ENCODE measurements at regions not wholly inside any gene's neighbourhood (a gene's known extent, or its start where the extent isn't known, plus 50 kb on each side); places are given as distances from the start of the nearest gene placed in this dataset.

DNA sequence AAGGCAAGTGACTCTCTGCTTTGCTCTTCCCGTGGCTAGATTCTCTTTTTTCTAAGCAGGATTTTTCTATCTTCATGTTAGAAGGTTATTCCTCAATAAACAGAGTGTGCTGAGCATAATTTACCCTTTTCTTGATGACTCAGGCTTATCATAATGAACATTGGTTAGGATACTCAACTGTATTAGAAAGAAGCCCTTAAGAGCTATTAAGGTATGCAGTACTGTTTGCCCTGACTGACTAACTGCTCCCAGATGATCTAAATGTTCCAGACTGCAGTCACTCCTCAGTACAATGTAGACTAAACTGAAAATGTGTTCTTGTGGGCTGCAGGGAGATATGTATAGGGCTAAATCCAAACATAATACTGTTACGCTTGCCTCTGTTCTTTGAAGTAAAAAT, 687.8 kb downstream of the NUP35 start:
- Histone ChIP-seq H3K9me2 (ENCODE audit: insufficient read depth, low read length) (no peaks in the 10 kb centered on the region), H2AFZ (ENCODE audit: low read depth, low read length) (no peak overlapping the region), H4K20me1 (ENCODE audit: insufficient read depth) (no peaks in the 10 kb centered on the region), H3K9ac (ENCODE audit: low read length) (no peak overlapping the region), H3K79me2 (replicated peaks; ENCODE audit: insufficient read depth, low read length) (no peaks in the 10 kb centered on the region), H3K27me3 (ENCODE audit: insufficient read depth, low read depth, low read length) (no peaks in the 10 kb centered on the region), H3K36me3 (ENCODE audit: insufficient read depth, low read length) (no peaks in the 10 kb centered on the region), H3K9me3 (ENCODE audit: low read length) (no peaks in the 10 kb centered on the region), H3K4me3 (ENCODE audit: low read length) (no peak overlapping the region), H3F3A (ENCODE audit: insufficient read depth, low read length, poor library complexity, severe bottlenecking) (no peaks in the 10 kb centered on the region), H3K27ac (ENCODE audit: low read length) (no peak overlapping the region), H3K4me2 (ENCODE audit: low read length) (no peak overlapping the region)
- TF ChIP-seq, protein P1, sequence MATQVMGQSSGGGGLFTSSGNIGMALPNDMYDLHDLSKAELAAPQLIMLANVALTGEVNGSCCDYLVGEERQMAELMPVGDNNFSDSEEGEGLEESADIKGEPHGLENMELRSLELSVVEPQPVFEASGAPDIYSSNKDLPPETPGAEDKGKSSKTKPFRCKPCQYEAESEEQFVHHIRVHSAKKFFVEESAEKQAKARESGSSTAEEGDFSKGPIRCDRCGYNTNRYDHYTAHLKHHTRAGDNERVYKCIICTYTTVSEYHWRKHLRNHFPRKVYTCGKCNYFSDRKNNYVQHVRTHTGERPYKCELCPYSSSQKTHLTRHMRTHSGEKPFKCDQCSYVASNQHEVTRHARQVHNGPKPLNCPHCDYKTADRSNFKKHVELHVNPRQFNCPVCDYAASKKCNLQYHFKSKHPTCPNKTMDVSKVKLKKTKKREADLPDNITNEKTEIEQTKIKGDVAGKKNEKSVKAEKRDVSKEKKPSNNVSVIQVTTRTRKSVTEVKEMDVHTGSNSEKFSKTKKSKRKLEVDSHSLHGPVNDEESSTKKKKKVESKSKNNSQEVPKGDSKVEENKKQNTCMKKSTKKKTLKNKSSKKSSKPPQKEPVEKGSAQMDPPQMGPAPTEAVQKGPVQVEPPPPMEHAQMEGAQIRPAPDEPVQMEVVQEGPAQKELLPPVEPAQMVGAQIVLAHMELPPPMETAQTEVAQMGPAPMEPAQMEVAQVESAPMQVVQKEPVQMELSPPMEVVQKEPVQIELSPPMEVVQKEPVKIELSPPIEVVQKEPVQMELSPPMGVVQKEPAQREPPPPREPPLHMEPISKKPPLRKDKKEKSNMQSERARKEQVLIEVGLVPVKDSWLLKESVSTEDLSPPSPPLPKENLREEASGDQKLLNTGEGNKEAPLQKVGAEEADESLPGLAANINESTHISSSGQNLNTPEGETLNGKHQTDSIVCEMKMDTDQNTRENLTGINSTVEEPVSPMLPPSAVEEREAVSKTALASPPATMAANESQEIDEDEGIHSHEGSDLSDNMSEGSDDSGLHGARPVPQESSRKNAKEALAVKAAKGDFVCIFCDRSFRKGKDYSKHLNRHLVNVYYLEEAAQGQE (IDR thresholded peaks at IDR 0.05; ENCODE audit: borderline replicate concordance) = no peak

DNA sequence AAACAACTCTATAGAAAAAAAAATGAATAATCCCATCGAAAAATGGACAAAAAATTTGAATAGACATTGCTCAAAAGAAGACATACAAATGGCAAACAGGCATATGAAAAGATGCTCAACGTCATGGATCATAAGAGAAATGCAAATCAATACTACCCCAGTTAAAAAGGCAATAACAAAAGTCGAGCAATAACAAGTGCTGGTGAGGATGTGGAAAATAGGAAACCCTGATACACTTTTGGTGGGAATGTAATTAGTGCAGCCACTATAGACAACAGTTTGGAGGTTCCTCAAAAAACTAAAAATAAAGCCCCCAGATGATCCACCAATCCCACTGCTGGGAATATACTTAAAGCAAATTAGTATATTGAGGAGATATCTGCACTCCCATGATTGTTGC, 701.5 kb downstream of the NUP35 start:
- no peak overlapping the region for H2AFZ ChIP-seq (ENCODE audit: low read depth, low read length)
- TF ChIP-seq, protein P1 (IDR thresholded peaks at IDR 0.05; ENCODE audit: borderline replicate concordance) = no peak
- TF ChIP-seq RAD21 (conservative IDR thresholded peaks at IDR 0.05) (no peak), CTCF (IDR thresholded peaks at IDR 0.05; ENCODE audit: poor library complexity, severe bottlenecking) (no peak), SMC3 (conservative IDR thresholded peaks at IDR 0.05; ENCODE audit: poor library complexity) (no peak), EZH2 (IDR thresholded peaks at IDR 0.05; ENCODE audit: borderline replicate concordance, insufficient read depth, low read length, poor library complexity, severe bottlenecking) (no peak)
- no peaks in the 10 kb centered on the region for H3K27me3 ChIP-seq (ENCODE audit: insufficient read depth, low read depth, low read length)
- H3K79me2 ChIP-seq (replicated peaks; ENCODE audit: insufficient read depth, low read length) = no peaks in the 10 kb centered on the region
- H4K20me1 ChIP-seq (ENCODE audit: insufficient read depth) = no peaks in the 10 kb centered on the region
- H3K36me3 ChIP-seq (ENCODE audit: insufficient read depth, low read length) = no peaks in the 10 kb centered on the region
- H3K4me2 ChIP-seq (ENCODE audit: low read length) = no peak overlapping the region
- no peaks in the 10 kb centered on the region for H3F3A ChIP-seq (ENCODE audit: insufficient read depth, low read length, poor library complexity, severe bottlenecking)
- H3K9ac ChIP-seq (ENCODE audit: low read length) = no peak overlapping the region
- H3K4me3 ChIP-seq (ENCODE audit: low read length) = no peak overlapping the region
- no peaks in the 10 kb centered on the region for H3K9me2 ChIP-seq (ENCODE audit: insufficient read depth, low read length)
- H3K27ac ChIP-seq (ENCODE audit: low read length) = no peak overlapping the region
- no peaks in the 10 kb centered on the region for H3K9me3 ChIP-seq (ENCODE audit: low read length)
